A673 (cell line): ENCODE measurements at regions not wholly inside any gene's neighbourhood (a gene's known extent, or its start where the extent isn't known, plus 50 kb on each side); places are given as distances from the start of the nearest gene placed in this dataset.

Source experiments
- BruUV-seq: library from RNA; stranded (reverse); fragments of 400-500 nt; replicated peaks from 2 replicates; lab custom pipeline; 2021; lab: Mats Ljungman, UMichigan
- CTCF ChIA-PET: fragments of 300-600 bp; sonication (Branson Sonifier 250); formaldehyde crosslinking; loops from one replicate; lab custom pipeline; 2022; ENCODE audit warnings: antibody characterized with exemption; lab: Charles Lee
- POLR2A ChIA-PET: fragments of 300-600 bp; sonication (Branson Sonifier 250); formaldehyde crosslinking; loops from one replicate; lab custom pipeline; 2022; ENCODE audit warnings: antibody characterized with exemption; ENCODE audit not compliant: low non-redundant PET; lab: Charles Lee
- DNase-seq: peaks from one replicate; pipeline ENCODE4 v3.0.0-alpha.2; 2015; ENCODE audit warnings: low spot score
- H3K27ac ChIP-seq: fragments of 200-600 bp; sonication (generic); 2 replicates; pipeline ENCODE4 v1.5.1; 2016; ENCODE audit warnings: mixed run types, low read depth, mild to moderate bottlenecking, mixed read lengths, antibody characterized with exemption, low read length; ENCODE audit not compliant: poor library complexity, severe bottlenecking
- H3K27me3 ChIP-seq: fragments of 200-600 bp; sonication (generic); replicated peaks from 2 replicates; pipeline ENCODE4 v1.6.1; 2017; ENCODE audit warnings: mixed run types, low read depth, mild to moderate bottlenecking, mixed read lengths, antibody characterized with exemption, low read length; ENCODE audit not compliant: insufficient read depth, poor library complexity
- H3K36me3 ChIP-seq: fragments of 200-600 bp; sonication (generic); 2 replicates; pipeline ENCODE4 v1.6.1; 2016; ENCODE audit warnings: mixed run types, mild to moderate bottlenecking, mixed read lengths, antibody characterized with exemption, low read length; ENCODE audit not compliant: insufficient read depth, poor library complexity, severe bottlenecking
- H3K4me1 ChIP-seq: fragments of 200-600 bp; sonication (generic); 2 replicates; pipeline ENCODE4 v1.6.1; 2017; ENCODE audit warnings: mixed run types, mild to moderate bottlenecking, mixed read lengths, antibody characterized with exemption, low read length; ENCODE audit not compliant: insufficient read depth, poor library complexity, severe bottlenecking
- H3K4me3 ChIP-seq: fragments of 200-600 bp; sonication (generic); 2 replicates; pipeline ENCODE4 v1.5.1; 2016; ENCODE audit warnings: low read depth, mixed run types, mild to moderate bottlenecking, mixed read lengths, low read length; ENCODE audit not compliant: poor library complexity, severe bottlenecking
- H3K9me3 ChIP-seq: fragments of 200-600 bp; sonication (generic); 2 replicates; pipeline ENCODE4 v1.6.1; 2016; ENCODE audit warnings: mixed run types, low read depth, mild to moderate bottlenecking, mixed read lengths, antibody characterized with exemption, low read length; ENCODE audit not compliant: poor library complexity, severe bottlenecking
- CTCF ChIP-seq: fragments of 300-800, 200-600 bp; sonication (generic); conservative IDR thresholded peaks from 2 replicates; pipeline ENCODE4 v1.5.1; 2017; ENCODE audit warnings: low read depth, mild to moderate bottlenecking, antibody characterized with exemption, low read length, moderate library complexity, mixed read lengths
- EZH2 ChIP-seq: fragments of 200-600 bp; sonication (generic); IDR thresholded peaks from 2 replicates; pipeline ENCODE4 v1.6.1; 2017; ENCODE audit warnings: borderline replicate concordance, low read depth, mild to moderate bottlenecking, mixed read lengths, antibody characterized with exemption, low read length; ENCODE audit not compliant: poor library complexity, severe bottlenecking
- intact Hi-C: fragments of 100-400 bp; cut with micrococcal nuclease; formaldehyde crosslinking; loops from one replicate; pipeline ENCODE4 v1.10.0; 2022; ENCODE audit not compliant: unreplicated experiment

GRCh38 chr2:239878686-239879085 lies 146.5 kb downstream of the NDUFA10 start:
- Histone ChIP-seq H3K9me3 (peaks cover 3% of the 10 kb centered on the region), H3K27ac (no peak overlapping the region), H3K27me3 (peaks cover 2% of the 10 kb centered on the region), H3K4me1 (no peaks in the 10 kb centered on the region), H3K4me3 (no peak overlapping the region), H3K36me3 (no peaks in the 10 kb centered on the region)
- POLR2A ChIA-PET, result no interaction called here
- CTCF ChIA-PET, result no interaction called here
- TF ChIP-seq CTCF (no peak), EZH2 (no peak)
- DNase-seq, result no peak
- BruUV-seq, result no TSS peak
- intact Hi-C loops, result no loop called here

GRCh38 chr2:239876948-239877289 lies 148.2 kb downstream of the NDUFA10 start:
- intact Hi-C loops, result no loop called here
- DNase-seq, result no peak
- CTCF ChIA-PET, result no interaction called here
- Histone ChIP-seq H3K27me3 (peaks cover 10% of the 10 kb centered on the region), H3K4me3 (no peak overlapping the region), H3K9me3 (no peaks in the 10 kb centered on the region), H3K27ac (no peak overlapping the region), H3K4me1 (no peaks in the 10 kb centered on the region), H3K36me3 (no peaks in the 10 kb centered on the region)
- no TSS peak for BruUV-seq
- POLR2A ChIA-PET, result no interaction called here
- TF ChIP-seq CTCF (no peak), EZH2 (no peak)

GRCh38 chr2:239876271-239876947 lies 148.7 kb downstream of the NDUFA10 start:
- ChIA-PET POLR2A (no interaction called here), CTCF (no interaction called here)
- H3K27me3 ChIP-seq, result peaks cover 10% of the 10 kb centered on the region
- H3K9me3 ChIP-seq, result no peaks in the 10 kb centered on the region
- H3K4me3 ChIP-seq, result no peak overlapping the region
- no peaks in the 10 kb centered on the region for H3K36me3 ChIP-seq
- no peak for DNase-seq
- no peaks in the 10 kb centered on the region for H3K4me1 ChIP-seq
- no peak for TF ChIP-seq CTCF
- TF ChIP-seq EZH2, result no peak
- H3K27ac ChIP-seq, result no peak overlapping the region
- intact Hi-C loops, result no loop called here
- BruUV-seq, result no TSS peak
